Raji (cell line): ENCODE measurements at regions not wholly inside any gene's neighbourhood (a gene's known extent, or its start where the extent isn't known, plus 50 kb on each side); places are given as distances from the start of the nearest gene placed in this dataset.

Source experiments
- POLR2A ChIP-seq: IDR thresholded peaks from 2 replicates; pipeline ENCODE4 v1.6.1; 2011; ENCODE audit warnings: low read depth, low read length, control low read depth; ENCODE audit not compliant: insufficient read depth

- TF ChIP-seq POLR2A = no peak
Measured at GRCh38 chr12:131311764-131312163, 358.1 kb downstream of the ADGRD1 start.

GRCh38 chr12:131312793-131313545 lies 359.3 kb downstream of the ADGRD1 start:
- no peak for TF ChIP-seq POLR2A

- no peak for TF ChIP-seq POLR2A
Measured at GRCh38 chr12:131313635-131314034, 359.9 kb downstream of the ADGRD1 start.

- no peak for TF ChIP-seq POLR2A
Measured at GRCh38 chr12:131314524-131315090, 360.9 kb downstream of the ADGRD1 start.

- no peak for TF ChIP-seq POLR2A
Measured at GRCh38 chr12:131315601-131316000, 361.9 kb downstream of the ADGRD1 start.

GRCh38 chr12:131316388-131316787 lies 362.7 kb downstream of the ADGRD1 start:
- TF ChIP-seq POLR2A = no peak

- no peak for TF ChIP-seq POLR2A
Measured at GRCh38 chr12:131318045-131318685, 364.5 kb downstream of the ADGRD1 start.

GRCh38 chr12:131321988-131322387 lies 368.3 kb downstream of the ADGRD1 start:
- no peak for TF ChIP-seq POLR2A

- no peak for TF ChIP-seq POLR2A
Measured at GRCh38 chr12:131323879-131324278, 370.2 kb downstream of the ADGRD1 start.

GRCh38 chr12:131327521-131328488 lies 374.1 kb downstream of the ADGRD1 start:
- no peak for TF ChIP-seq POLR2A

GRCh38 chr12:131330106-131330815 lies 376.6 kb downstream of the ADGRD1 start:
- TF ChIP-seq POLR2A = no peak

GRCh38 chr12:131331148-131331750 lies 377.5 kb downstream of the ADGRD1 start:
- no peak for TF ChIP-seq POLR2A

- TF ChIP-seq POLR2A = no peak
Measured at GRCh38 chr12:131332224-131332623, 378.5 kb downstream of the ADGRD1 start.

- TF ChIP-seq POLR2A = no peak
Measured at GRCh38 chr12:131333136-131333535, 377.8 kb upstream of the SFSWAP start.

- no peak for TF ChIP-seq POLR2A
Measured at GRCh38 chr12:131333621-131334440, 377.1 kb upstream of the SFSWAP start.
